Activated naive CD4-positive, alpha-beta T cell treated with anti-CD3 and anti-CD28 coated beads, Interleukin-2, amount 50 U/mL, for 24 hours (primary cell): ENCODE measurements at regions not wholly inside any gene's neighbourhood (a gene's known extent, or its start where the extent isn't known, plus 50 kb on each side); places are given as distances from the start of the nearest gene placed in this dataset.
A peak's percentile ranks its signal among the peaks of the same experiment; 100 is the strongest.
"Not testable (repeated sequence)": the region's sequence is repeated elsewhere in the genome, so short reads cannot be mapped to it uniquely, and the experiment has no call there.

Experiments
- H3K27ac Mint-ChIP-seq: one replicate; pipeline ENCODE4 v1.8.0; 2021; ENCODE audit warnings: mild to moderate bottlenecking, mixed read lengths
- H3K27me3 Mint-ChIP-seq: one replicate; pipeline ENCODE4 v1.8.0; 2021; ENCODE audit warnings: mixed read lengths
- H3K36me3 Mint-ChIP-seq: one replicate; pipeline ENCODE4 v1.8.0; 2021; ENCODE audit warnings: mixed read lengths
- H3K4me1 Mint-ChIP-seq: one replicate; pipeline ENCODE4 v1.8.0; 2021; ENCODE audit warnings: mixed read lengths
- H3K4me3 Mint-ChIP-seq: one replicate; pipeline ENCODE4 v1.8.0; 2021; ENCODE audit warnings: mild to moderate bottlenecking, mixed read lengths
- H3K9me3 Mint-ChIP-seq: one replicate; pipeline ENCODE4 v1.8.0; 2021; ENCODE audit warnings: mixed read lengths

GRCh38 chr17:13659051-13659450 is 57.3 kb upstream of the HS3ST3A1 start:
- H3K27me3 Mint-ChIP-seq, result peaks cover 11% of the 10 kb centered on the region
- not testable (repeated sequence) for H3K9me3 Mint-ChIP-seq, H3K36me3 Mint-ChIP-seq, H3K27ac Mint-ChIP-seq, H3K4me3 Mint-ChIP-seq, H3K4me1 Mint-ChIP-seq

- Mint-ChIP-seq H3K4me3 (no peak overlapping the region), H3K36me3 (peaks cover 6% of the 10 kb centered on the region), H3K4me1 (no peaks in the 10 kb centered on the region), H3K9me3 (peaks cover 26% of the 10 kb centered on the region), H3K27me3 (peaks cover 20% of the 10 kb centered on the region), H3K27ac (no peak overlapping the region)
Observed at GRCh38 chr17:13665872-13666635, 64.3 kb upstream of the HS3ST3A1 start.

- no peak overlapping the region for H3K27ac Mint-ChIP-seq
- H3K36me3 Mint-ChIP-seq, result peaks cover 6% of the 10 kb centered on the region
- H3K9me3 Mint-ChIP-seq, result peaks cover 30% of the 10 kb centered on the region
- H3K4me1 Mint-ChIP-seq, result no peaks in the 10 kb centered on the region
- peaks cover 21% of the 10 kb centered on the region for H3K27me3 Mint-ChIP-seq
- H3K4me3 Mint-ChIP-seq, result no peak overlapping the region
Observed at GRCh38 chr17:13671341-13671740, 69.6 kb upstream of the HS3ST3A1 start.

- Mint-ChIP-seq H3K9me3 (peaks cover 30% of the 10 kb centered on the region), H3K4me1 (no peaks in the 10 kb centered on the region), H3K27me3 (peaks cover 21% of the 10 kb centered on the region), H3K4me3 (no peak overlapping the region), H3K36me3 (peaks cover 6% of the 10 kb centered on the region), H3K27ac (no peak overlapping the region)
Observed at GRCh38 chr17:13671771-13672170, 70.0 kb upstream of the HS3ST3A1 start.

- H3K27ac Mint-ChIP-seq, result no peak overlapping the region
- H3K4me1 Mint-ChIP-seq, result no peaks in the 10 kb centered on the region
- no peaks in the 10 kb centered on the region for H3K36me3 Mint-ChIP-seq
- peaks cover 3% of the 10 kb centered on the region for H3K9me3 Mint-ChIP-seq
- no peak overlapping the region for H3K4me3 Mint-ChIP-seq
- peaks cover 5% of the 10 kb centered on the region for H3K27me3 Mint-ChIP-seq
Observed at GRCh38 chr17:13678361-13678760, 76.6 kb upstream of the HS3ST3A1 start.

- H3K9me3 Mint-ChIP-seq, result peaks cover 3% of the 10 kb centered on the region
- peaks cover 5% of the 10 kb centered on the region for H3K27me3 Mint-ChIP-seq
- no peak overlapping the region for H3K27ac Mint-ChIP-seq
- no peaks in the 10 kb centered on the region for H3K36me3 Mint-ChIP-seq
- H3K4me3 Mint-ChIP-seq, result no peak overlapping the region
- H3K4me1 Mint-ChIP-seq, result no peaks in the 10 kb centered on the region
Observed at GRCh38 chr17:13678841-13679240, 77.1 kb upstream of the HS3ST3A1 start.

GRCh38 chr17:13688716-13689115 is 87.0 kb upstream of the HS3ST3A1 start:
- H3K4me3 Mint-ChIP-seq, result no peak overlapping the region
- peaks cover 8% of the 10 kb centered on the region for H3K27me3 Mint-ChIP-seq
- H3K9me3 Mint-ChIP-seq, result no peaks in the 10 kb centered on the region
- no peak overlapping the region for H3K27ac Mint-ChIP-seq
- no peaks in the 10 kb centered on the region for H3K4me1 Mint-ChIP-seq
- no peaks in the 10 kb centered on the region for H3K36me3 Mint-ChIP-seq

- H3K27me3 Mint-ChIP-seq, result peaks cover 9% of the 10 kb centered on the region
Observed at GRCh38 chr17:13690806-13691205, 89.1 kb upstream of the HS3ST3A1 start.

GRCh38 chr17:13694934-13695333 is 93.2 kb upstream of the HS3ST3A1 start:
- no peaks in the 10 kb centered on the region for H3K4me1 Mint-ChIP-seq
- no peaks in the 10 kb centered on the region for H3K36me3 Mint-ChIP-seq
- H3K4me3 Mint-ChIP-seq, result no peak overlapping the region
- H3K27ac Mint-ChIP-seq, result no peak overlapping the region
- H3K27me3 Mint-ChIP-seq, result peaks cover 17% of the 10 kb centered on the region
- peaks cover 19% of the 10 kb centered on the region for H3K9me3 Mint-ChIP-seq

More at GRCh38 chr17:13690806-13691205, 89.1 kb upstream of the HS3ST3A1 start:
- Mint-ChIP-seq H3K27ac (no peak overlapping the region), H3K36me3 (no peaks in the 10 kb centered on the region), H3K9me3 (no peaks in the 10 kb centered on the region), H3K4me1 (no peaks in the 10 kb centered on the region), H3K4me3 (no peak overlapping the region)

GRCh38 chr17:13698832-13699231 is 97.1 kb upstream of the HS3ST3A1 start:
- no peak overlapping the region for H3K4me3 Mint-ChIP-seq
- no peak overlapping the region for H3K27ac Mint-ChIP-seq
- H3K27me3 Mint-ChIP-seq, result peaks cover 17% of the 10 kb centered on the region
- peaks cover 19% of the 10 kb centered on the region for H3K9me3 Mint-ChIP-seq
- H3K36me3 Mint-ChIP-seq, result no peaks in the 10 kb centered on the region
- peaks cover 4% of the 10 kb centered on the region for H3K4me1 Mint-ChIP-seq

- Mint-ChIP-seq H3K27me3 (peaks cover 17% of the 10 kb centered on the region), H3K4me3 (no peak overlapping the region), H3K4me1 (peaks cover 4% of the 10 kb centered on the region), H3K9me3 (peaks cover 19% of the 10 kb centered on the region), H3K36me3 (no peaks in the 10 kb centered on the region), H3K27ac (no peak overlapping the region)
Observed at GRCh38 chr17:13699261-13699660, 97.5 kb upstream of the HS3ST3A1 start.

- Mint-ChIP-seq H3K27me3 (peaks cover 18% of the 10 kb centered on the region), H3K36me3 (no peaks in the 10 kb centered on the region), H3K27ac (no peak overlapping the region), H3K9me3 (peaks cover 11% of the 10 kb centered on the region), H3K4me1 (peaks cover 4% of the 10 kb centered on the region), H3K4me3 (no peak overlapping the region)
Observed at GRCh38 chr17:13702266-13702665, 100.5 kb upstream of the HS3ST3A1 start.

- Mint-ChIP-seq H3K36me3 (no peaks in the 10 kb centered on the region), H3K9me3 (no peaks in the 10 kb centered on the region), H3K4me3 (no peak overlapping the region), H3K4me1 (peaks cover 4% of the 10 kb centered on the region), H3K27me3 (peaks cover 14% of the 10 kb centered on the region), H3K27ac (no peak overlapping the region)
Observed at GRCh38 chr17:13704333-13704732, 102.6 kb upstream of the HS3ST3A1 start.

GRCh38 chr17:13705221-13705620 is 103.5 kb upstream of the HS3ST3A1 start:
- Mint-ChIP-seq H3K36me3 (no peaks in the 10 kb centered on the region), H3K4me1 (peaks cover 4% of the 10 kb centered on the region), H3K4me3 (no peak overlapping the region), H3K27ac (peak overlapping the region; percentile 59), H3K9me3 (no peaks in the 10 kb centered on the region), H3K27me3 (peaks cover 12% of the 10 kb centered on the region)

GRCh38 chr17:13721705-13722104 is 120.0 kb upstream of the HS3ST3A1 start:
- Mint-ChIP-seq H3K4me1 (no peaks in the 10 kb centered on the region), H3K4me3 (no peak overlapping the region), H3K27ac (no peak overlapping the region), H3K27me3 (peaks cover 9% of the 10 kb centered on the region), H3K36me3 (no peaks in the 10 kb centered on the region), H3K9me3 (no peaks in the 10 kb centered on the region)

GRCh38 chr17:13725288-13725990 is 123.7 kb upstream of the HS3ST3A1 start:
- no peak overlapping the region for H3K4me3 Mint-ChIP-seq
- no peaks in the 10 kb centered on the region for H3K4me1 Mint-ChIP-seq
- H3K27ac Mint-ChIP-seq, result no peak overlapping the region
- no peaks in the 10 kb centered on the region for H3K36me3 Mint-ChIP-seq
- no peaks in the 10 kb centered on the region for H3K9me3 Mint-ChIP-seq
- peaks cover 4% of the 10 kb centered on the region for H3K27me3 Mint-ChIP-seq
